HG03521 (cell line): ENCODE measurements at regions not wholly inside any gene's neighbourhood (a gene's known extent, or its start where the extent isn't known, plus 50 kb on each side); places are given as distances from the start of the nearest gene placed in this dataset.
"Not testable (repeated sequence)": the region's sequence is repeated elsewhere in the genome, so short reads cannot be mapped to it uniquely, and the experiment has no call there.

Source experiments
- ATAC-seq: cut with Tn5 transposase; IDR thresholded peaks from one replicate; pipeline ENCODE4 v1.9.1; 2021; ENCODE audit warnings: mild to moderate bottlenecking, moderate library complexity; ENCODE audit not compliant: unreplicated experiment

DNA sequence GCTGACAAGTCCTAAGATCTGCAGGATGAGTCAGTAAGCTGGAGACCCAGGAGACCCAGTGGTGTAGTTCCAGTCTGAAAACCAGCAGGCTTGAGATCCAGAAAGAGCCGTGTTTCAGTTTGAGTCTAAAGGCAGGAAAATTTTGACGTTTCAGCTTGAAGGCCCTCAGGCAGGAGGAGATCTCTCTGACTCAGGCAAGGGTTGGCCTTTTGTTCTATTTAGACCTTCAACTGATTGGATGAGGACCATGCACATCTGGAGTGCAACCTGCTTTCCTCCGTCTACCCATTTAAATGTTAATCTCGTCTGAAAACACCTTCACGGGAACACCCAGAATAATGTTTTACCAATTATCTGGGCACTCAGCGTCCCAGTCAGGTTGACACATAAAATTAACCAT is 69.5 kb downstream of the NPIPA7 start:
- ATAC-seq, result not testable (repeated sequence)

DNA sequence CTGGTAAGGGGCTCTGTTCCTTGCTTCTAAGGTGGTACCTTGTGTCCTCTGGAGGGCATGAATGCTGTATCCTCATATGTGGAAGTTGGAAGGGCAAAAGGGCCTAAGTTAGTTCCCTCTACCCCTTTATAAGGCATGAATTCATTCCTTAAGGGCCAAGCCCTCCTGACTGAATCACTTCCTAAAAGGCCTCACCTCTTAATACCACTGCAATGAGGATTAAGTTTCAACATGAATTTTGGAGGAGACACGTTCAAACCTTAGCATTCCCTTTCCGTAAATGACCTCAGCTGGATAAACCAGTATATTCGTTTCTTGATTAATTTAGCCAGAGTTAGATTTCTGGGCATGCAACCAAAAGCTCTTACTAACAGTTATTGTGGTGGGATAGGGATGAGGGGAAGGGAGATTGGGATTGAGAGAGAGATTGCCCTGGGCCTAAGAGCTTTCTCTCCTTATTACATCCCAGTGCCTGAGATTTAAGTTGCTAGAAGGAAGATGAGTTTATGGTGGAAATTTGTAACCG is 70.8 kb downstream of the NPIPA7 start:
- not testable (repeated sequence) for ATAC-seq

DNA sequence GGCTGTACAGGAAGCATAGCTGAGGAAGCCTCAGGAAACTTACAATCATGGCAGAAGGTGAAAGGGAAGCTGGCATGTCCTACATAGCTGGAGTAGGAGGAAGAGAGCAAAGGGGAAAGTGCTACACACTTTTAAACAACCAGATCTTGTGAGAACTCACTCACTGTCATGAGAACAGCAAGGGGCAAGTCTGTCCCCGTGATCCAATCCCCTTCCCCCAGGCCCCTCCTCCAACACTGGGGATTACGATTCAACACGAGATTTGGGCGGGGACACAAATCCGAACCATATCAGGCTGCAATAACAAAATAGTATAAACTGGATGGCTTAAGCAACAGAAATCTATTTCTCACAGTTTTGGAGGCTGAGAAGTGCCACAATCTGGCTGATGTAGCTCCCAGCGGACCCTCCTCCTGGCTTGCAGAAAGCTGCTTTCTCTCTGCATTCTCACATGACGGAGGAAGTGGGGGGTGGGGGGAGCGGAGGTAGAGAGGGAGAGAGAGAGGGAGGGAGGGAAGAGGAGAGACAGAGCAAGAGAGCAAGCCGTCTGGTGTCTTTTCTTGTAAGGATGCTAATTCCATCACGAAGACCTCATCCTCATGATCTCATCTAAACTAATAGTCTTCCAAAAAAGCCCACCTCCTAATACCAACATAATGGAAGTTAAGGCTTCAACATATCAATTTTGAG is 72.9 kb downstream of the NPIPA7 start:
- not testable (repeated sequence) for ATAC-seq

DNA sequence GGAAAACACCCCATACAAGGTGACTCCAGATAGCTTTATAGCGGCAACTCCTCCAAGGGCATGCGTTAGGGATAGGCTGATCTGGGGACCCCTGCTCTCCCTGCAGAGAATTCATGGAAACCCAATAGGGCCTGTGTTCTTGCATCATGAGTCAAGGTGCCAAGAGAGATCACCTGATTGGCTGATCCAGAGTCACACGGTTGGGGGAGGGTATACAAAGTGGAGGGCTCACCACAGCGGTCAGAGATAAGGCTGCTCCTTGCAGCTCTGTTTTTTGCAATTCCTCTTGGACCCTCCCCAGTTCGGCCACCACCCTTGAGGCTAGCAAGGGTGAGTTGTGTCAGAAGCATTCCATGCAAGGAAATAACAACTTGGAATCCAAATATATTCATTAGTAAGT is 79.6 kb downstream of the NPIPA7 start:
- not testable (repeated sequence) for ATAC-seq

DNA sequence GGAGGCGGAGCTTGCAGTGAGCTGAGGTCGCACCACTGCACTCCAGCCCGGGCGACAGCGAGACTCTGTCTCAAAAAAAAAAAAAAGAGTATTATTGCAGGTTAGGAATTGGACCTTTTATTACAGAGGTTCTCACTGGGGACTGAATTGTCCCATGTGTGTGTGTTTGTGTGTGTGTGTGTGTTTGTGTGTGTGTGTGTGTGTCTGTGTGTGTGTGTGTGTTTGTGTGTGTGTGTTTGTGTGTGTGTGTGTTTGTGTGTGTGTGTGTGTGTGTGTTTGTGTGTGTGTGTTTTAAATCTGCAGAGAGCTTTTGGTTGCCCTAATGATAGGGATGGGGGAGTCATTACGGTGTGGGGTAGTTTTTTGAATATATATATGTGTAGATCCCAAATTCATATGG is 84.9 kb downstream of the NPIPA7 start:
- ATAC-seq, result not testable (repeated sequence)

DNA sequence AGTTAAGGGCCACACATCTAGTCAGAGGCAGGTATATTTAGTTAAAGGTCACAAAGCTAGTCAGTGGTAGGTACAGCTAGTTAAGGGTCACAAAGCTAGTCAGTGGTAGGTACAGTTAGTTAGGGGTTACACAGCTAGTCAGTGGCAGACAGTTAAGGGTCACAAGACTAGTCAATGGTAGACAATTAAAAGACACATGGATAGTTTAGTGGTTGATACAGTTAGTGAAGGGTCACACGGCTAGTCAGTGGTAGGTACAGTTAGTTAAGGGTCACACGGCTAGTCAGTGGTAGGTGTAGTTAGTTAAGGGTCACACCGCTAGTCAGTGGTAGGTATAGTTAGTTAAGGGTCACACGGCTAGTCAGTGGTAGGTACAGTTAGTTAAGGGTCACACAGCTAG is 110.0 kb downstream of the NPIPA7 start:
- not testable (repeated sequence) for ATAC-seq

DNA sequence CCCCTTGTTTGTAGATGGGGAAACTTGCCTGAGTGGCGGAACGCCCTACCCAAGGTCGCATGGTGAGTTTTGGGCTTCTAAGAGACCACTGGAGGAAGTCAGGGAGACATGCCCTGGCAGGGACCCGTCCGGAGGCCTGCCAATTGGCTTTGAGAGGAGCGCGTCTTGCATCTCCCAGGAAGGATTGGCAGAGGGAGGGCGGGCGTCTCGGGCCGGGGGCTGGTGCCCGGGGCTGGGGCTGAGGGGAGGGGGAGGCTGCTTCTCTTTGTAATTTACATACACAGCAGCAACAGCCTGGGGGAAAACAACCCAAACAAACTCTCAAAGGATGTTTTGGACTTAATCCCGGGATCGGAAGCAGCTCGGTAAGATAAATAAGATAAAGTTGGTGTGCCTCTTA is 110.5 kb downstream of the NPIPA7 start:
- not testable (repeated sequence) for ATAC-seq

DNA sequence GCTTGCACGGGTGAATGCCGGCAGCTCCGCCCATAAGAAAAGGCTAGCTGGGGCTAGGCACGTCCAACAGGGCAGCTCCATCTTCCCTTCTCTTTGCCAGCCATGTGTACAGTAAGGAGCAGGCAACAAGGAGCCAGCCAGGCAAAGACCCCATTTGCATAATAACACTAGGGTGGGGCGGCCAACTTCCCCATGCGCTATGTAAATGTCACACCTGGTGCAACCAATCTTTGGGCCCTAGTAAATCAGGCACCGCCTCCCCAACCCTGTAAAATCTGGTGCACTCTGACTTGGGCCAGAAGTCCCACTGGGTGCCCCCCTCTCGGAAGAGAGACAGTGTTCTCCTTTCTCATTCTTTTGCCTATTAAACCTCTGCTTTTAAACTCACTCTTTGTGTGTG is 115.2 kb downstream of the NPIPA7 start:
- ATAC-seq, result not testable (repeated sequence)

DNA sequence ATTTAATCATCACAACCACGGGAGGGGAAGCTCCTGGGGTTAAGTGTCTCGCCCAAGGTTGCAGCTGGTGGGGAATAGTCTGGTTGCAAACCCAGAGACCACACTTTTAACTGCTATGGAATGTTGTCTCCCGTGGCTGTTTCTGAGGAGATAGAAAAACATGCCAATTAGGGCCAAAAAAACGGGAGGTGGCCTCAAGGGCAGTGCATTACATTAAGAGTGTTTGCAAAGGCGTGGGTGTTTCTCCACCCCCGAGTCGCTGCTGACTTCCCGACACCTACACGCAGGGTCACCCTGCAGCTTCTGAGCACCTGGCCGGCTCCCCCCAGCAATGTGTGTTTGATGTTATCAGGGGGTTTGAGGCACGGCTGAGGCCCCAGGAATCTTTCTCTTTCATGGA is 116.1 kb downstream of the NPIPA7 start:
- not testable (repeated sequence) for ATAC-seq

DNA sequence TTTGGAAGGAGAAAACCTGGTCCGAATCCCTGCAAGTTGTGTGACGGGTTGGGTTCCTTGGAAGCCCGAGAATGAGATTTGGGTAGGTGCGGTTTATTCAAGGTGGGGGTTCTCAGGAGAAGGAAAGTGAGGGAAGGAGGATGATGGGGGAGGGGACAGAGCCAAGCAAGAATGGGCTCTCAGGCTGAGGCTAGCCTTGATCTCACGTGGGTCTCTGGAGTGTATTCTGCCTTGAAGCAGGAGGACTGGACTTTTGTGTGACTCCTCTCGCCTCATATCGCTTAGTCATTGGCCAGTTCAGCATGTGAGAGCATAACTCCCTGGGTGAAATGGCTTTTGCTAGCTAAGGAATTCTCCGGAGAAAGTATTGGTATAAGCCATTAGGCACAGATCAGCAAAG is 120.9 kb downstream of the NPIPA7 start:
- not testable (repeated sequence) for ATAC-seq

DNA sequence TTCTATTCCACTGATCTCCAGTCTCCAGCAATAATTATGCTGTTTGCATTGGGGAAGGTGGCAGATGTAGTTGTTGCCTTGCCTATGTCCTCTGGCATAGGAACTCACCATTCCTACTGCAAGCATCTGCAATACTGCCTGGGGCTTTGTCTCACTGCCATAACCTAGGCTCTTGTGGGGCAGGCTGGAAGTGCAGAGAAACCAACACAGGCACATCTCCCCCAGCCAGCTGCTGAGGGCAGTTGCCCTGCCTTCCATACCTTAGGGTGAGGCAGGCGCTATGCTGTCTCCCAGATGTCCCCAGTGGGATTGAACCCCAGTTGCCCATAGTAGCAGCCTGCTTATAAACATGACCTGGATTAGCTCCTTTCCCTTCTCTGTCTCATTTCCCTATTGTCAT is 128.1 kb downstream of the NPIPA7 start:
- ATAC-seq, result not testable (repeated sequence)

DNA sequence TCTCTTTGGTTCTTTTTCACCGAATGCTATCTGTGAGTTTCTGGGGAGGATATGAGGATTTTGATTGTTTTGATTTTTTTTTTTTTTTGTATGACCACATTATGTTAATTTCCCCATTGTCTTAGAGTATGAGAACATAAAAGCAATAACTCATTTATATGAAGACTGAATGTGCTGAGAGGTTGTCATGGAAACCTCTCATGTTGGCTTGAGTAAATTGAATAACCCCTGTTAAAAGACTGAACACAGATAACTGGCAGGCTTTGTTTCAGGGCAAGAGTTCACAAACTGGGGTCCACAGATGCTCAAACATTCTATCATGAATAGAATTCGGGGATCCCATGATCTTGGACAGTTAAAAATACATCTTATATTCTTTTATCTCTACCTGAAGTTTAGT is 129.4 kb downstream of the NPIPA7 start:
- not testable (repeated sequence) for ATAC-seq

DNA sequence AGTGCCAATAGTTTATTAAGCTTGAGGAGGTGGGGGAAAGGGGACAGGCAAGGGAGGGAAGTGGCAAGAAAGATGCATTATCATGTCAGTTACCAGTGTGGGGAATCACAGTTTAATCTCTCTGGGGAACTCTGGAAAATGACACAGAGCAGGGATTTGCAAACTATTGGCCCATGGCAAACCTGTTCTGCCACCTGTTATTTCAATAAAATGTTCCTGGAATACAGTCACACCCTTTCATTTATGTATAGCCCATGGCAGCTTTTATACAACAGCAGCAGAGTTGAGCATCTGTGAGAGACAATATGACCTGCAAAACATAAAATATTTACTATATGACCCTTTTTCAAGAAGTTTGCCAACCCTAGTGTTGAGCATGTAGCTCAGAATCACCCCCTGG is 140.5 kb downstream of the NPIPA7 start:
- ATAC-seq, result not testable (repeated sequence)

DNA sequence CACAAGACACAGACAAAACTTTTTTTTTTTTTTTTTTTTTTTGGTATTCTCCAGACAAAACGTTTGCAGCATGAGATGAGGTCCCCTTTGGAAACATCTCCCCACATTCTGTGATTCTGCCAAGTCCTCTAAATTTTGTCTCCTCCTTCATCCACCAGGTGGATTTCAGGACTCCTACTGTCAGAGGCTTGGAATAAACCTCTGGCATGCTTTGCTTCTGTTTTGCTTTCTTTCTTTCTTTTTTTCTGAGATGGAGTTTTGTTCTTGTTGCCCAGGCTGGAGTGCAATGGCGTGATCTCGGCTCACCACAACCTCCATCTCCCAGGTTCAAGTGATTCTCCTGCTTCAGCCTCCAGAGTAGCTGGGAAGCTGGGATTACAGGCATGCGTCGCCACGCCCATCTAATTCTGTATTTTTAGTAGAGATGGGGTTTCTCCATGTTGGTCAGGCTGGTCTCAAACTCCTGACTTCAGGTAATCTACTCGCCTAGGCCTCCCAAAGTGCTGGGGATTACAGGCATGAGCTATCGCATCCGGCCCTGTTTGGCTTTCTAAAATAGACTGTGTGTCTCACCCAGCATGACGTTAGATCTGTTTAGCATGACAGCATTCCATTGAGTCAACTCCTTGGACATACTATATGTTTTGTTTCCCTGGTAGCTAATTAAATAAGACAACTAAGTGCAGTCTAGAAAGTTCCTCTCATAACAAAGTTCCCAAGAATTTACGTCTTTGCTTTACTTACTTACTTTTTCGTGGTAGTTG is 142.5 kb downstream of the NPIPA7 start:
- ATAC-seq, result not testable (repeated sequence)

DNA sequence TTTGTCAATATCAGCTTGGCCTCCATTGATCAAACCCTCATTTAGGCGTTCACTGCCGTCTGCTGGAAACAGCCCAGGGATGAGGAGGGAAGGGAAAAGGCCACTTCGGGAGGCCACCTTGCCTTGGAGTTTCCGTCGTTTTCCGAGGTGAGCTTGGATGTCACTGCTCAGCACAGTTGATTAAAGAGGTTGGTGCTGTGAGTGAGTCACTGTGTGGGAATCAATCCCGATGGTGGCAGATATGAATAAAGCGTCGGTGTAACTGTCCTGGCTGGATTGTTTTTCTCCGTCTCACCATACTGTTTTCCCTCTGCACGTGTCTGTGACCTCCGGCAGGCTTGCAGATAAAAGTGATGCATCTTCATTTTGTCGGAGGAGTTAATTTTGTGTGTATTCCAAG is 148.1 kb downstream of the NPIPA7 start:
- not testable (repeated sequence) for ATAC-seq

DNA sequence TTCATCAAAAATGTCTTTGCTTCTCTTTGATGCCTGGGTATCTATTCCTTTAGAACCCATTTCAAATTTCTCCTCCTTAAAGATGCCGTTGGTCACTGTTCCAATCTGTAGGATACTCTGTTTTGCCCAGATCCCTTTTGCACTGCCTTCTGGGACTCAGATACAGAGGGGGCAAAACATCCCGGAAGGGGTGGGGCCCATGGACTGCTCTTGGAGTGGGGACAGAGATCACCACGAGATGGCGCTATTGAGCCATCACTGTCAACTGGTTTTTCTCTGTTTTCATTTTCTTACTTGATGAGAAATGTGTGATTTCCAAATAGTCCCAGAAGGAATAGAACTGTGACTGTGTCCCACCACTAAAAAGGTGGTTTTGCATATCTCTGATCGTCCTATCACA is 151.8 kb downstream of the NPIPA7 start:
- ATAC-seq, result not testable (repeated sequence)

DNA sequence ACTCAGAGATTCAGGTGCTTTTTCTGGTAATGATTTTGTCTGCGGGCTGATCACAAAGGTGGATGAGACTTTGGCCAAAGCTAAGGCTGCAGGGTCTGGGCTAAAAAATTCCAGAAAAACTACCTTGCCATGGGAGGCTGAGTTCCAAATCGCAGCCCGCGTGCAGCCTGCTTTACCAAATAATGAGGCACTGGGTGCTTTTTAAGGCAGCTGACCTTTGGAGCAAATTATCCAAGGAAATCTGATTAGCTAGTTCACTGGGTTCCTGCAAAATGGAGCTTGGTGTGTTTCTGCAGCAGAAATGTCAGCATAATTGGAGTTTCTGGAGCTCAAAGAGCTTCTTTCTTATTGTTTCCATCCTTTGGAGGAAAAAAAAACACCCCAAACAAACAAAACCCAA is 156.6 kb downstream of the NPIPA7 start:
- ATAC-seq, result not testable (repeated sequence)

DNA sequence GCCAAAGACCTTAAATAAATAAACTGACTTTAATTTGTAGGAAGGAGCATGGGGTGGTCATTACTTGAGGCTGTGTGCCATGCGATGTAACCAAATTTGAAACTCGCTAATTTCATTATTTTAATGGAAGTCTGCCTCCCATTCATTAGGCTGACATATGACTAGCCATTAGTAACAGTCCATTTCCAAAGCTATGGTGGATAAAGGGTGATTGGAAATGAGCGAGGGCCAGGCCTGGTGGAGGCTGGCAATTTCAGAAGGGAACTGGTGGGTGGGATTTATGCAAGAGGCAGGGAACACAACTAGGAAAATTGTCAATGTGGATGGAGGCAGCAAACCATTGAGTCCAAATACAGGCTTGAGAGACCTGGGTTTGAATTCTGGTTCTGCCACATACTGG is 157.2 kb downstream of the NPIPA7 start:
- not testable (repeated sequence) for ATAC-seq

DNA sequence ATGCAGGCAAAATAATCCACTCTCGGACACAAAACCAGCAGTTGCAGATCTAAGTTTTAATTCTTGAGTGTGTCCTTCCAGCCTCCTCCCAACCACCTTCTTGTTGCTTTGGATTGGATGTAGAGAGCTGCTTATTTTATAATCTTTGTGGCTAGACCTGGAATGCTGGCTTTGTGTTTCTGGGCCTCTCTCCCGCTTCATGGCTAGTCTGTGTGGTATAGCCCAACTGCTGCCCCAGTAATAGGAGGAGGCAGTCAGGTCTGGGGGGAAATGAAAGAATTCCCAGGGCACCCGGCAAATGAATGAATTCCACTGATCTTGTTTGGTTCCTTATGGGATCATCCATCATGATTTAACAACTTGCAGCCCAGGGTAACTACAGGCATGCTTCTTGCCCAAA is 170.8 kb downstream of the NPIPA7 start:
- ATAC-seq, result not testable (repeated sequence)

DNA sequence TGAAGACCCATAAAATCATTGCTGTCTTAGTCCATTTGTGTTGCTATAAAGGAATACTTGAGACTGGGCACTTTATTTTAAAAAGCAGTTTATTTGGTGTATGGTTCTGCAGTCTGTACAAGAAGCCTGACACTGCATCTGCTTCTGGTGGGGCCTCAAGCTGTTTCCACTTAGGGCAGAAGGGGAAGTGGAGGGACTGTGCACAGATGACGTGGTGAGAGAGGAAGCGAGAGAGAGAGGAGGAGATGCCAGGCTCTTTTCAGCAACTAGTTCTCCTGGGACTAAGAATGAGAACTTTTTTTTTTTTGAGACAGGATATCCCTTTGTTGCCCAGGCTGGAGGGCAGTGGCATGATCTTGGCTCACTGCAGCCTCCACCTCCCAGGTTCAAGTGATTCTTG is 171.9 kb downstream of the NPIPA7 start:
- not testable (repeated sequence) for ATAC-seq

DNA sequence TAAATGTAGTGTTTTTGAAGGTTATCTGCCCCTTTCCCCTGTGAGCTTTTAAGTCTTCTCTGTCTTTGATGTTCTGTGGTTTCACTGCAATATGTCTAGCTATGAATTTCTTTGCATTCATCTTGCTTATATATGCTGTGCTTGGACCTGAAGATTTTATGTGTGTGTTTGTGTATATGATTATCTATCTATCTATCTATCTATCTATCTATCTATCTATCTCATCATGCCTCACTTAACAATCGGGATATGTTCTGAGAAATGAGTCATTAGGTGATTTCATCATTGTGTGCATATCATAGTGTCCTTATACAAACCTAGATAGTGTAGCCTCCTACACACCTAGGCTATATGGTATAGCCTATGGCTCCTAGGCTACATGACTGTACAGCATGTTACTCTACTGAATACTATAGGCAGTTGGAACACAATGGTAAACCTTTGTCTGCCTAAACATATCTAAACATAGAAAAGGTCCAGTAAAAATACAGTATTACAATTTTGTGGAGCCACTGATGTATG is 173.9 kb downstream of the NPIPA7 start:
- ATAC-seq, result not testable (repeated sequence)
